ENCODE measurements at regions not wholly inside any gene's neighbourhood (a gene's known extent, or its start where the extent isn't known, plus 50 kb on each side); places are given as distances from the start of the nearest gene placed in this dataset.

GRCh38 chr4:166538491-166539005, 665.5 kb downstream of the TLL1 start:
- no peak overlapping the region for H3K27ac ChIP-seq
- no peak for TF ChIP-seq CTCF (conservative IDR thresholded peaks at IDR 0.05)

- H3K27ac ChIP-seq, result no peak overlapping the region
- TF ChIP-seq CTCF (conservative IDR thresholded peaks at IDR 0.05), result no peak
Measured at GRCh38 chr4:166546009-166546408, 673.0 kb downstream of the TLL1 start.

- H3K27ac ChIP-seq, result no peak overlapping the region
- no peak for TF ChIP-seq CTCF (conservative IDR thresholded peaks at IDR 0.05)
Measured at GRCh38 chr4:166577639-166578038, 656.7 kb downstream of the SPOCK3 start.

- H3K27ac ChIP-seq, result no peak overlapping the region
- no peak for TF ChIP-seq CTCF (conservative IDR thresholded peaks at IDR 0.05)
Measured at GRCh38 chr4:166585491-166585890, 648.8 kb downstream of the SPOCK3 start.

- H3K27ac ChIP-seq, result no peak overlapping the region
- TF ChIP-seq CTCF (conservative IDR thresholded peaks at IDR 0.05), result peak; percentile 86
Measured at GRCh38 chr4:166594326-166594946, 639.9 kb downstream of the SPOCK3 start.

- no peak overlapping the region for H3K27ac ChIP-seq
- no peak for TF ChIP-seq CTCF (conservative IDR thresholded peaks at IDR 0.05)
Measured at GRCh38 chr4:166600264-166600663, 634.0 kb downstream of the SPOCK3 start.

- no peak overlapping the region for H3K27ac ChIP-seq
- no peak for TF ChIP-seq CTCF (conservative IDR thresholded peaks at IDR 0.05)
Measured at GRCh38 chr4:166602068-166602467, 632.2 kb downstream of the SPOCK3 start.

All from VCaP (cell line).